NB4 (cell line): ENCODE measurements at regions not wholly inside any gene's neighbourhood (a gene's known extent, or its start where the extent isn't known, plus 50 kb on each side); places are given as distances from the start of the nearest gene placed in this dataset.

Experiments
- MYC ChIP-seq: IDR thresholded peaks from 2 replicates; pipeline ENCODE4 v1.6.1; 2011; ENCODE audit warnings: low read depth, low read length
- POLR2A ChIP-seq: IDR thresholded peaks from 2 replicates; pipeline ENCODE4 v1.6.1; 2011; ENCODE audit warnings: mild to moderate bottlenecking; ENCODE audit not compliant: insufficient read length; ENCODE audit errors: extremely low read depth
- TF ChIP-seq, protein P1 (sequence below): IDR thresholded peaks from one replicate; pipeline ENCODE4 v1.5.1; 2012; ENCODE audit warnings: low read depth, low read length

DNA sequence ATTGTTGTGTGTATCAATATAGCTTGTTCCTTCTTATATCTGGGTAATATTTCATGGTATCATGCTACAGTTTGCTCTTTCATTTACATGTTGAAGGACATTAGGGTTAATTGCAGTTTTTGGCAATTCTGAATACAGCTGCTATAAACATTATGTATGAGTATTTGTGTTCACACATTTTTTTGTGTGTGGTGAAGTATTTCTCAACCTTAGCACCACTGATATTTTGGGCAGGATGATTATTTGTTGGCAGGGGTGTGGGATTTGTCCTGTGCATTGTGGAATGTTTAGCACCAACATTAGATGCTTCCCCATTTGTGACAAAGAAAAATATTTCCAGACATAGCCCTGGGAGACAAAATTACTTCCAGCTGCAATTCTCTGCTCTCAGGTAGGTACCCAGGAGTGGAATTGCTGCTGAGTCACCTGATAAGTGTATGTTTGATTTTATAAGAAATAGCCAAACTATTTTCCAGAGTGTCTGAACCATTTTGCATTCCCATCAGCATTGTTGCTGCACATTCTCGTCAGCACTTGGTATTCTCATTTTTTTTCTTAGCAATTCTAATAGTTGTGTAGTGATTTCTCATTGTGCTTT is 128.2 kb downstream of the SNX19 start:
- TF ChIP-seq, protein P1, sequence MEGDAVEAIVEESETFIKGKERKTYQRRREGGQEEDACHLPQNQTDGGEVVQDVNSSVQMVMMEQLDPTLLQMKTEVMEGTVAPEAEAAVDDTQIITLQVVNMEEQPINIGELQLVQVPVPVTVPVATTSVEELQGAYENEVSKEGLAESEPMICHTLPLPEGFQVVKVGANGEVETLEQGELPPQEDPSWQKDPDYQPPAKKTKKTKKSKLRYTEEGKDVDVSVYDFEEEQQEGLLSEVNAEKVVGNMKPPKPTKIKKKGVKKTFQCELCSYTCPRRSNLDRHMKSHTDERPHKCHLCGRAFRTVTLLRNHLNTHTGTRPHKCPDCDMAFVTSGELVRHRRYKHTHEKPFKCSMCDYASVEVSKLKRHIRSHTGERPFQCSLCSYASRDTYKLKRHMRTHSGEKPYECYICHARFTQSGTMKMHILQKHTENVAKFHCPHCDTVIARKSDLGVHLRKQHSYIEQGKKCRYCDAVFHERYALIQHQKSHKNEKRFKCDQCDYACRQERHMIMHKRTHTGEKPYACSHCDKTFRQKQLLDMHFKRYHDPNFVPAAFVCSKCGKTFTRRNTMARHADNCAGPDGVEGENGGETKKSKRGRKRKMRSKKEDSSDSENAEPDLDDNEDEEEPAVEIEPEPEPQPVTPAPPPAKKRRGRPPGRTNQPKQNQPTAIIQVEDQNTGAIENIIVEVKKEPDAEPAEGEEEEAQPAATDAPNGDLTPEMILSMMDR, result no peak
- TF ChIP-seq MYC (no peak), POLR2A (no peak)
